GM23338 (cell line): ENCODE measurements at regions not wholly inside any gene's neighbourhood (a gene's known extent, or its start where the extent isn't known, plus 50 kb on each side); places are given as distances from the start of the nearest gene placed in this dataset.

Experiments
- CREB1 ChIP-seq: fragments of 250-450 bp; sonication (Bioruptor Pico); IDR thresholded peaks from 2 replicates; pipeline ENCODE4 v1.5.0; 2020; ENCODE audit warnings: low read depth, mild to moderate bottlenecking, moderate library complexity
- CTCF ChIP-seq, 2 experiments: fragments of 200-600 bp in 1 of 2; sonication (generic) in 1 of 2; conservative IDR thresholded peaks; 2 replicates each; pipeline versions ENCODE4 v1.5.1 to v1.6.1; 2016 to 2017; ENCODE audit warnings: antibody characterized with exemption in 2 of 2, low read depth in 2 of 2, mild to moderate bottlenecking in 2 of 2, moderate library complexity in 1 of 2
- EZH2 ChIP-seq: fragments of 200-600 bp; sonication (generic); IDR thresholded peaks from one replicate; pipeline ENCODE4 v1.8.0; 2017; ENCODE audit warnings: antibody characterized with exemption, mild to moderate bottlenecking, low read depth; ENCODE audit not compliant: unreplicated experiment
- EZH2phosphoT487 ChIP-seq: fragments of 200-600 bp; sonication (generic); IDR thresholded peaks from one replicate; pipeline ENCODE4 v1.8.1; 2018; ENCODE audit warnings: antibody characterized with exemption; ENCODE audit not compliant: unreplicated experiment
- NANOG ChIP-seq: IDR thresholded peaks from 2 replicates; pipeline ENCODE4 v1.6.1; 2016; ENCODE audit warnings: antibody characterized with exemption, borderline replicate concordance
- POLR2AphosphoS5 ChIP-seq: IDR thresholded peaks from 2 replicates; pipeline ENCODE4 v1.6.1; 2016; ENCODE audit warnings: antibody characterized with exemption, low read depth
- REST ChIP-seq: IDR thresholded peaks from one replicate; pipeline ENCODE4 v1.6.1; 2018; ENCODE audit warnings: antibody characterized with exemption; ENCODE audit not compliant: unreplicated experiment
- STAT1 ChIP-seq: IDR thresholded peaks from one replicate; pipeline ENCODE4 v1.6.1; 2016; ENCODE audit warnings: antibody characterized with exemption; ENCODE audit not compliant: unreplicated experiment
- ZNF331 ChIP-seq: fragments of 250-450 bp; sonication (Bioruptor Pico); IDR thresholded peaks from 2 replicates; pipeline ENCODE4 v1.5.0; 2020; ENCODE audit warnings: low read depth, mild to moderate bottlenecking, moderate library complexity
- TF ChIP-seq, protein P1 (sequence below): IDR thresholded peaks from 2 replicates; pipeline ENCODE4 v1.6.1; 2016; ENCODE audit warnings: antibody characterized with exemption
- TF ChIP-seq, protein P2 (sequence below): fragments of 250-450 bp; sonication (Bioruptor Pico); IDR thresholded peaks from 2 replicates; pipeline ENCODE4 v1.5.0; 2020; ENCODE audit warnings: mild to moderate bottlenecking, moderate library complexity

DNA sequence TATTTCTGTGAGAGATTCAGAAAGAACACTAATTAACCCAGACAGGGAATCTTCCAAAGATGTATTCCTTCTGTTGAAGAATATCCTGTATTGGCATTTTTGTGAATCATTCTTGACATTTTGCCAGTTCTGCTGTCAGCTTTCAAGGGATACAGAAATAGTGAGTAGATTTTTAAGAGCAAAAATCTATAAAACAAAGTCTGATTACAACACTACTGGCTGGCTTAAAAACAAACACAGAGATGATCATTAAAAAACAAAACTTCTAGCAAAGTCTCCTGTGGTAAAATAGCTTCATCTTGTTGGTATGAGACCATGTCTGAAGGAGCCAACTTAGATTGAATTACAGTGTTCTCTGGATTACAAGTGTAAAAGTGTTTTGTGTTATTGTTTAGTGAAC lies 866.3 kb upstream of the KLHL29 start:
- no peak for TF ChIP-seq STAT1
- no peak for TF ChIP-seq CTCF (conservative IDR thresholded peaks at IDR 0.05; ENCODE audit: low read depth in 2 of 2)
- TF ChIP-seq EZH2 = no peak
- no peak for TF ChIP-seq POLR2AphosphoS5
- TF ChIP-seq ZNF331 (CRISPR knock-in tag) = no peak
- no peak for TF ChIP-seq EZH2phosphoT487
- no peak for TF ChIP-seq REST
- no peak for TF ChIP-seq NANOG
- TF ChIP-seq CREB1 (CRISPR knock-in tag) = no peak
- TF ChIP-seq, protein P1, sequence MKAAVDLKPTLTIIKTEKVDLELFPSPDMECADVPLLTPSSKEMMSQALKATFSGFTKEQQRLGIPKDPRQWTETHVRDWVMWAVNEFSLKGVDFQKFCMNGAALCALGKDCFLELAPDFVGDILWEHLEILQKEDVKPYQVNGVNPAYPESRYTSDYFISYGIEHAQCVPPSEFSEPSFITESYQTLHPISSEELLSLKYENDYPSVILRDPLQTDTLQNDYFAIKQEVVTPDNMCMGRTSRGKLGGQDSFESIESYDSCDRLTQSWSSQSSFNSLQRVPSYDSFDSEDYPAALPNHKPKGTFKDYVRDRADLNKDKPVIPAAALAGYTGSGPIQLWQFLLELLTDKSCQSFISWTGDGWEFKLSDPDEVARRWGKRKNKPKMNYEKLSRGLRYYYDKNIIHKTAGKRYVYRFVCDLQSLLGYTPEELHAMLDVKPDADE = no peak
- TF ChIP-seq, protein P2, sequence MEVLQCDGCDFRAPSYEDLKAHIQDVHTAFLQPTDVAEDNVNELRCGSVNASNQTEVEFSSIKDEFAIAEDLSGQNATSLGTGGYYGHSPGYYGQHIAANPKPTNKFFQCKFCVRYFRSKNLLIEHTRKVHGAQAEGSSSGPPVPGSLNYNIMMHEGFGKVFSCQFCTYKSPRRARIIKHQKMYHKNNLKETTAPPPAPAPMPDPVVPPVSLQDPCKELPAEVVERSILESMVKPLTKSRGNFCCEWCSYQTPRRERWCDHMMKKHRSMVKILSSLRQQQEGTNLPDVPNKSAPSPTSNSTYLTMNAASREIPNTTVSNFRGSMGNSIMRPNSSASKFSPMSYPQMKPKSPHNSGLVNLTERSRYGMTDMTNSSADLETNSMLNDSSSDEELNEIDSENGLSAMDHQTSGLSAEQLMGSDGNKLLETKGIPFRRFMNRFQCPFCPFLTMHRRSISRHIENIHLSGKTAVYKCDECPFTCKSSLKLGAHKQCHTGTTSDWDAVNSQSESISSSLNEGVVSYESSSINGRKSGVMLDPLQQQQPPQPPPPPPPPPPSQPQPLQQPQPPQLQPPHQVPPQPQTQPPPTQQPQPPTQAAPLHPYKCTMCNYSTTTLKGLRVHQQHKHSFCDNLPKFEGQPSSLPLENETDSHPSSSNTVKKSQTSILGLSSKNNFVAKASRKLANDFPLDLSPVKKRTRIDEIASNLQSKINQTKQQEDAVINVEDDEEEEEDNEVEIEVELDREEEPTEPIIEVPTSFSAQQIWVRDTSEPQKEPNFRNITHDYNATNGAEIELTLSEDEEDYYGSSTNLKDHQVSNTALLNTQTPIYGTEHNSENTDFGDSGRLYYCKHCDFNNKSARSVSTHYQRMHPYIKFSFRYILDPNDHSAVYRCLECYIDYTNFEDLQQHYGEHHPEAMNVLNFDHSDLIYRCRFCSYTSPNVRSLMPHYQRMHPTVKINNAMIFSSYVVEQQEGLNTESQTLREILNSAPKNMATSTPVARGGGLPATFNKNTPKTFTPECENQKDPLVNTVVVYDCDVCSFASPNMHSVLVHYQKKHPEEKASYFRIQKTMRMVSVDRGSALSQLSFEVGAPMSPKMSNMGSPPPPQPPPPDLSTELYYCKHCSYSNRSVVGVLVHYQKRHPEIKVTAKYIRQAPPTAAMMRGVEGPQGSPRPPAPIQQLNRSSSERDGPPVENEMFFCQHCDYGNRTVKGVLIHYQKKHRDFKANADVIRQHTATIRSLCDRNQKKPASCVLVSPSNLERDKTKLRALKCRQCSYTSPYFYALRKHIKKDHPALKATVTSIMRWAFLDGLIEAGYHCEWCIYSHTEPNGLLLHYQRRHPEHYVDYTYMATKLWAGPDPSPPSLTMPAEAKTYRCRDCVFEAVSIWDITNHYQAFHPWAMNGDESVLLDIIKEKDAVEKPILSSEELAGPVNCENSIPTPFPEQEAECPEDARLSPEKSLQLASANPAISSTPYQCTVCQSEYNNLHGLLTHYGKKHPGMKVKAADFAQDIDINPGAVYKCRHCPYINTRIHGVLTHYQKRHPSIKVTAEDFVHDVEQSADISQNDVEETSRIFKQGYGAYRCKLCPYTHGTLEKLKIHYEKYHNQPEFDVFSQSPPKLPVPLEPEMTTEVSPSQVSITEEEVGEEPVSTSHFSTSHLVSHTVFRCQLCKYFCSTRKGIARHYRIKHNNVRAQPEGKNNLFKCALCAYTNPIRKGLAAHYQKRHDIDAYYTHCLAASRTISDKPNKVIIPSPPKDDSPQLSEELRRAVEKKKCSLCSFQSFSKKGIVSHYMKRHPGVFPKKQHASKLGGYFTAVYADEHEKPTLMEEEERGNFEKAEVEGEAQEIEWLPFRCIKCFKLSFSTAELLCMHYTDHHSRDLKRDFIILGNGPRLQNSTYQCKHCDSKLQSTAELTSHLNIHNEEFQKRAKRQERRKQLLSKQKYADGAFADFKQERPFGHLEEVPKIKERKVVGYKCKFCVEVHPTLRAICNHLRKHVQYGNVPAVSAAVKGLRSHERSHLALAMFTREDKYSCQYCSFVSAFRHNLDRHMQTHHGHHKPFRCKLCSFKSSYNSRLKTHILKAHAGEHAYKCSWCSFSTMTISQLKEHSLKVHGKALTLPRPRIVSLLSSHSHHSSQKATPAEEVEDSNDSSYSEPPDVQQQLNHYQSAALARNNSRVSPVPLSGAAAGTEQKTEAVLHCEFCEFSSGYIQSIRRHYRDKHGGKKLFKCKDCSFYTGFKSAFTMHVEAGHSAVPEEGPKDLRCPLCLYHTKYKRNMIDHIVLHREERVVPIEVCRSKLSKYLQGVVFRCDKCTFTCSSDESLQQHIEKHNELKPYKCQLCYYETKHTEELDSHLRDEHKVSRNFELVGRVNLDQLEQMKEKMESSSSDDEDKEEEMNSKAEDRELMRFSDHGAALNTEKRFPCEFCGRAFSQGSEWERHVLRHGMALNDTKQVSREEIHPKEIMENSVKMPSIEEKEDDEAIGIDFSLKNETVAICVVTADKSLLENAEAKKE (CRISPR knock-in tag) = no peak
